ENCODE measurements at regions not wholly inside any gene's neighbourhood (a gene's known extent, or its start where the extent isn't known, plus 50 kb on each side); places are given as distances from the start of the nearest gene placed in this dataset.

GRCh38 chr9:1253064-1253979 is 203.2 kb downstream of the DMRT2 start:
- DNase-seq (ENCODE audit: low spot score) (no peak), ATAC-seq (no peak)
- intact Hi-C loops (cut with DNase I) = no loop called here

DNA sequence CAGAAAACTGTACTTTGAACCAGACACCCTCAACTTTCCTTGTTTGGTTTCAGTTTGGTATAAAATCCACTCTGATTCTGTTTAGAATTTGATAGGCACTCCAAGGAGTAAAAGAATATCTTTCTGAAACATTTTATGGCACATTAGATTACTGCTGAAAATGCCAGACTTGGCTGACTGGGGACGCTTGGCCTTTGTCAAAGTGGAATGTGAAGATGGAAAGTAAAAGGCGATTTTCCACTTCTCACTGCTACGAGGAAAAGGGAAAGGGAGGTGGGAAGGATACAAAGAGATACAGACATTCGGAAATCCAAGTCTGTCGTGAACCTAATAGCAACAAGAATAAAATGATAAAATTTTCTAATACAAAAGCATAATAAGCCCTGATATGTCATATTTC is 203.9 kb downstream of the DMRT2 start:
- intact Hi-C loops (cut with DNase I) = no loop called here
- DNase-seq (ENCODE audit: low spot score) = no peak
- no peak for ATAC-seq

GRCh38 chr9:1256178-1256577 is 206.0 kb downstream of the DMRT2 start:
- ATAC-seq = no peak
- DNase-seq (ENCODE audit: low spot score) = no peak
- intact Hi-C loops (cut with DNase I) = no loop called here

DNA sequence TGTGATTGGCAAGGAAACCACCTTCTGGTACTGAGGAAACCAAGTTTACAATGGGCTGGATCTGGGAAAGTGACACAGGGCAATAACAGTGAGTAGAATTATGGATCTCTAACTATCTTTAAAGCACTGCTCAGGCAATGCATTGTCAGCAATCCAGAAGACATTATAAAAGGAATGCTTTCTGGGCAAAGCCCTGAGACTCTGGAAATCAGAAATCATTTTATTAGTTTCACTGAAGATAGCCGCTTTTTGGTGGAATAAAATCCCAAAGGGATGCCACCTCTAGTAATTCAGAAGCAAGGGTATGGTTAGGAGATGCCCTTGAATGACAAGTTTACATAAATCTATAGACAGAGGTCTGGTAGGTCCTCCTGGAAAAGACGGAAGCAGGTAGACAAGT is 211.1 kb downstream of the DMRT2 start:
- intact Hi-C loops (cut with DNase I) = no loop called here
- no peak for DNase-seq (ENCODE audit: low spot score)
- ATAC-seq = no peak

DNA sequence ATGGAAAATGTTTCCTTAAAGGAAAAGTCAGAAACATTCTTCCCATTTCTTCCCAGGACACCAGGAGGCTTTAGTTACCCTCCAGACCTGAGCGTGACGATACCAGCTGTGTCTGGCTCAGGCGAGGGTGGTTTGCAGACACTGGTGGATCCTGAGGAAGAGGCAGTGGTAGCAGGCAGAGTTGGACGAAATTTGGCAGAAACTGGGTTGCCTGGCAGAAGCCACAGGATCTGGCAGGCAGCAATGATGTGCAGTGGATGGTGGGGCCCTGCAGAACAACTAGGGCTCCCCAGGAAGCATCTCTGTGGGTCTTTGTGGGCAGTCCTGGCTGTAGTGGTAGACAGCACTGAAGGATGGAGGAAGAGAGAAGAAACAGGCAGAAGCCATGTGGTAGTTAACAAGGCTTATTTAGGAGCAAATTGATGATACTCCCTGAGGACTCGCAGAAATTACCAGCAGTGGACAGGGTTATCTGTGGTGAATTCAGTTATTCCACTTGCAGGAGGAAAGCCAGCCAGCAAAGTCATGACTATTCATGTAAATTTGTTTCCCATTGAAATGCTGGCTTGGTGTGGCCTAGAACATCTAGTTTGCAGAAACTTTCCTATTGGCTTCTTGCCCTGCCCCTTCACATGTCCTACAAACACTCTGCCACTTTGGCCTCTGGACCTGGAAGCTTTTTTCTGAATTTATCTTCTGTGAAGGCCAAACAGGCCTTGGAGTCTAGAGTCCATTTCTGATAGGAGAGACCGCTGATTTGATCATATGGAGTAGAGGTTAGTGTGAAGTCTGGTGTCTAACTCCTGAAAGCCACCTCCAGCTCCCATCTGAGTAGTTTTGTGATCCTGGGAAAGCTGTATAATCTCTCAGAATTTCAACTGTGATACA is 212.0 kb downstream of the DMRT2 start:
- intact Hi-C loops (cut with DNase I) = no loop called here
- DNase-seq (ENCODE audit: low spot score) (no peak), ATAC-seq (no peak)

DNA sequence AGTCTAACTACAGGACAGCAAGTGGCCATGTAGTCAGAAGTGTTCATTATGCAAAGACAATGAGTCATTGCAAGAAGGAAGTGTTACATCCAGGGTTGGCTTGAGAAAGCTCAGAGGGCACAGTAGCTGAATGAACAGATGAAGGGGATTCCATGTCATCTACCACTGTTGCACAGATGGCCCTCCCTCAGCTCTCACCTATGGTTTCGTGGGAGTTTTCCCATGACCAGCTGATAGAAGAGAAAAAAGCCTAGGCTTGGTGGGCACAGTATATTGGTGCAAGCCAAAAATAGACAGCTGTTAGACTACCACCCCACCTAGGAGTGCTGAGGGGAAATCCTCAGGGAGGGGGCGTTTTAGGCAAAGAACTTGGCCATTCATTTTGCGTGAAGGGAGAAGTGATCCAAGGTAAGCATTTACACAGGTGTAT is 217.0 kb downstream of the DMRT2 start:
- DNase-seq (ENCODE audit: low spot score) = no peak
- intact Hi-C loops (cut with DNase I) = no loop called here
- no peak for ATAC-seq

- intact Hi-C loops (cut with DNase I) = no loop called here
- no peak for DNase-seq (ENCODE audit: low spot score)
- ATAC-seq = no peak
These were observed 217.4 kb downstream of the DMRT2 start for GRCh38 chr9:1267581-1267980.

DNA sequence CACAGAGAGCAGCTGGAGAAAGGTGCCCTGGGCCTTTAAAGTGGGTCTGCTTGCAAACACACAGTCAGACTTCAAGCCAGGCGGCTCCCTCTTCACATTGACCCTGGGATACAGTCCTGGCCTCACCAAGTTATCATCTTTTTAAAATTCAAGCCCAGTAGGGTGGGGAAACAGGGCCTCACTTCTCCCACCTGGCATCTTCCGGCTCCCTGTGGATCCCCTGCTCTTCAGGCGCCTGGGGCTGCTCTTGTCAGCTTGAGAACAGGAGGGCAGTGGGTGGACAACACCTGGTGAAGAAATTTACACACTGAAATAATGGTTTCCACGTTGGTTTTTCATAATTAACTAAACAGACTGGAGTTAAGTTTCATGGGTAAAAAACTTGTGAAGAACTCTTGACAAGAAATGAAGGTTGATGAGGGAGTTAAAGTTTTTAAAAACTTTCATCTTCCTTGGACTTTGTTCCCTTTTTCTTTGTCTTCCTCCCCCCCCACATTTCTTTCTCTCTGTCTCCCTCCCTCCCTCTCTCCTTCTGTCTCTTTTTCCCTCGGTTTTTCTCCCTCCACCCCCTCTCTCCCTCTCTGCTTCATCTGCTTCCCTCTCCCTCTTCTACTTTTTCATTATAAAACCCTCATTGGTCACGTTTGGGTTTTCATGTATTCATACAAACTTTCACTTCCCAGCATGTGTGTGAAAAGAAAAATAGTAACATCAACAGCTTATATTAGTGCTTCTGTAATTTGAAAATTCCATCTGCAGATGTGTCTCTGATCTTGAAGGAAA is 219.6 kb downstream of the DMRT2 start:
- intact Hi-C loops (cut with DNase I) = no loop called here
- ATAC-seq (no peak), DNase-seq (ENCODE audit: low spot score) (no peak)

GRCh38 chr9:1271367-1271766 is 221.2 kb downstream of the DMRT2 start:
- no peak for ATAC-seq
- intact Hi-C loops (cut with DNase I) = no loop called here

DNA sequence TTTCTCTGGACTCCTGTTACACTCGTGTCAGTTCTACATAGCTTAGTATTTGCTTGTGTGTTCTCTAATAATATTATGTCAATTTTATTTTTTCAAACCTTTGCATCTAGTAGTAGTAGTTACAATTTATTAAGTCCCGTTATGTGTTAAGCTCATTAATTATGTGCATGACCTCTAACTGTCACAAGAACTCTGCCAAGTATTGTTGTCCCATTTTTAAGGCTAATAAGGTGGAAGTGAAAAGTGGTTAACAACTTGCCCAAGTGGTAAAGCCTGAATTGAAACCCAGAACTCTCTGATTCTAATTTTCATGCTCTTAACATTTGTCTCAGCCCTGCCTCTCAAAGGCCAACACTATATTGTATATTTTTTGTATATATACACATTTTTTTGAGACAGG is 221.6 kb downstream of the DMRT2 start:
- intact Hi-C loops (cut with DNase I) = no loop called here
- ATAC-seq (no peak), DNase-seq (ENCODE audit: low spot score) (no peak)

More at GRCh38 chr9:1271367-1271766, 221.2 kb downstream of the DMRT2 start:
- no peak for DNase-seq (ENCODE audit: low spot score)

- no peak for DNase-seq (ENCODE audit: low spot score)
- intact Hi-C loops (cut with DNase I) = no loop called here
- no peak for ATAC-seq
These were observed 222.3 kb downstream of the DMRT2 start for GRCh38 chr9:1272488-1272887.

DNA sequence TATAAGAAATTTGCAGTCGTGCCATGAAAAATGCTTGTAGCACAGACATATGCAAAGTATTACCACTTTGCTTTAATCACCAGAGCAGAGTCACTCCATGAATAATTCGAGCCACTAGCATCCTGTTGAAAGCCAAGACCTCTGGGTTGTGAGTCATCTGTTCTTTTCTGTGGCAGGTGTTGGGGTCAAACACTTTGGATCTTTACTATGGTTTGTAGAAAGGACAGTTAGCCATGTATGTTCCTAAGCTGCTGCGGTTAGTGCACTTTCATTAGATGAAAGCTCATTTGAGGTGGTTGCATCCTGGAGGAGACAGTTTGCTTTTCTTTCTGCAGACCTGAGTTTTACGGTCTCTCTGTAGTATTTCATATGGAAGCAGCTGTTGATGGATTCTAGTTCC is 223.7 kb downstream of the DMRT2 start:
- intact Hi-C loops (cut with DNase I) = no loop called here
- DNase-seq (ENCODE audit: low spot score) (no peak), ATAC-seq (no peak)

DNA sequence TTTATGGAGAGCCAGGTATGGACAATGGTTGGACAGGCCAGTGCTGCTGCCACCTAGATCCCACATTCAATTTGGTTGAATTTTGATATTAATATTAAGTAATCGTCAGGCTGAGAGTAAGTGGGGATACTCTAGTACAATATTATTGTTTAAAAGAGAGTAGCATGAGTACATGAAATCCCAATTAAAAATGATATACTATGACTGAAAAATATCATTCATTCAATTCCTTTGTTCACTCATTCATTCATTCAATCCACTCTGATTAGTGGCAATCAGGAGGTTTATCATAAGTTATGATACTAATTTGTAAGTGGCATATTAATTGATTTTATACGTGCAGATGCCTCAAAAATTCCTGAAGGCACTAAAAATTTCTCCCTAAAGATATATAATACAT is 224.2 kb downstream of the DMRT2 start:
- intact Hi-C loops (cut with DNase I) = no loop called here
- ATAC-seq = no peak
- DNase-seq (ENCODE audit: low spot score) = no peak

- DNase-seq (ENCODE audit: low spot score) (no peak), ATAC-seq (no peak)
- intact Hi-C loops (cut with DNase I) = no loop called here
These were observed 226.3 kb downstream of the DMRT2 start for GRCh38 chr9:1276474-1276873.

GRCh38 chr9:1284727-1285126 is 234.6 kb downstream of the DMRT2 start:
- ATAC-seq = no peak
- intact Hi-C loops (cut with DNase I) = no loop called here
- DNase-seq (ENCODE audit: low spot score) = no peak

- no peak for DNase-seq (ENCODE audit: low spot score)
- ATAC-seq = no peak
- intact Hi-C loops (cut with DNase I) = no loop called here
These were observed 235.4 kb downstream of the DMRT2 start for GRCh38 chr9:1285526-1285925.

- intact Hi-C loops (cut with DNase I) = no loop called here
- ATAC-seq (no peak), DNase-seq (ENCODE audit: low spot score) (no peak)
These were observed 242.2 kb downstream of the DMRT2 start for GRCh38 chr9:1292384-1292783.

DNA sequence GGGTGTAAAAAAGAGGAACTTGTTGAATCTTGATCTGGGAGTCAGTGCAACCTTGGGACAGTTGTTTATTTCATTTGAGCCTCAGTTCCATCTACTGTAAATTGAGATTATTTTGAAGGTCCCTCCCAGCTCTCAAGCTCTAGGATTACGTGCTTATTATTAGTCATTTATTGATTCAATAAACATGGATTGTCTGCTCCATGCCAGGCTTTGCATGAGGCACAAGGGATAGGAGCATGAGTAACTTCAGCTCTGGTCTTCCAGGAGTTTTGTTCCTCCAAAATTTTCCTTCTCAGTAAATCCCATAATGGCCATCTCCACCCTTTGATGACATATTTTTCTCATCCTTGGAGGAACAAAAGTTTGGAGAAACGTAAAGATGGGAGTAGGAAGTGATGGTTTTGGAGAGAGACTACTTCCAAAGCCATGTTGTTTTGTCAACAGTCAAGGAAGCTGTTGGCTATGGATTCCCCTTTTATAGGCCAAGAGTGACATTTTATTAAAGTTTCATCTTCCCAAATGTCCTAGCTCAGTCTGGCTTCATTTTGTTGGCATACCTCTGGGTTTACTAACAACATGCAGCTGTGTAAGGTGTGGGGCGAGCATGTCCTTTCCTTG is 244.6 kb downstream of the DMRT2 start:
- DNase-seq (ENCODE audit: low spot score) (no peak), ATAC-seq (no peak)
- intact Hi-C loops (cut with DNase I) = no loop called here

DNA sequence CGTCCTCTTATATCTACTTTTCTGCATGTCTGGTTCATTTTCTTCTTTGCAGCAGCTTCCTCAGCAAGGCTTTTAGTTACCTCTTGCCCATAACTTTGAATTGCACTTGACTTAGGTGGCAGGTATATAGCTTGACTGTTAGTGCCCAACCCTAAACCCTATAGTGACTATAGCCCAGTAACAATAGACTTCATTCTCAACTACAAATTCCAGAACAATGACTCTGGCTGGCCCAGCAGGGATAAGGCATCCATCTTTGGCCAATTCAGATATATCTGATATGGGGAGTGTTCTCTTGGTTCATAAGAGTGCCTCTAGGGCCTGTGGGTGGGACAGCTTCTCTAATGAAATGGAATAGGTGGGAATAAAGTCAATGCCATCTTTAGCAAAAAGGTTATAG is 246.2 kb downstream of the DMRT2 start:
- DNase-seq (ENCODE audit: low spot score) (no peak), ATAC-seq (no peak)
- intact Hi-C loops (cut with DNase I) = no loop called here

Measured in sciatic nerve (tissue), 2 donors.